ENCODE measurements at regions not wholly inside any gene's neighbourhood (a gene's known extent, or its start where the extent isn't known, plus 50 kb on each side); places are given as distances from the start of the nearest gene placed in this dataset.

DNA sequence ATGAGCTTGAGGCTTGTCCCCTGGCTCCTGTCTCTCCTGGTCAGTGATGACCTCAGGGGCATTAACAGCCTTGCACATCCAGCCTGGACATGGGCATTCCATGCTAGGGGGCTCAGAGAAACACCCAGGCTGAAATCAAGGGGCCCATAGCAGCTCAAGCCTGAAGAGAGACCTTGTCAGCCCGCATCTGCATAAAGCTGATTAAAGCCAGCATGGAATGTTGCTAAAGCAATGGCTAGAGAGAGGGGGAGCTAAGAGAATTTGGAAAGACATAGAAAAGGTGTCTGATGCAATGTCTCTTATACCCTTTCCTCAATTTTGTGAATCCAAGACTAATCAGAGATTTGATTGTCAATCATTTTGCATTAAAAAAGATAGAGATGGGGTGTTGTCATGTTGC lies 51.4 kb upstream of the WSCD1 start:
- Histone ChIP-seq H2AFZ (ENCODE audit: low read length) (no peak overlapping the region), H3K23me2 (ENCODE audit: insufficient read length, low read depth, low read length, poor library complexity, severe bottlenecking) (no peaks in the 10 kb centered on the region)
- H3K27ac Mint-ChIP-seq = no peak overlapping the region

More for the DNA sequence above, 51.4 kb upstream of the WSCD1 start:
- H3K9me3 ChIP-seq (ENCODE audit: control insufficient read depth, low read depth, low read length) = no peaks in the 10 kb centered on the region
- no peaks in the 10 kb centered on the region for H3K27me3 Mint-ChIP-seq (ENCODE audit: low read depth)
- H3K79me1 ChIP-seq (ENCODE audit: insufficient read depth, low read depth, low read length, poor library complexity, severe bottlenecking) = no peaks in the 10 kb centered on the region
- H3K27ac ChIP-seq (ENCODE audit: insufficient read length, low read depth, low read length) = no peak overlapping the region
- H2BK15ac ChIP-seq (ENCODE audit: low read depth, low read length) = no peak overlapping the region
- no peak overlapping the region for H3K4me2 ChIP-seq (ENCODE audit: insufficient read depth, insufficient read length, low read length)
- H4K91ac ChIP-seq (ENCODE audit: insufficient read length, low read depth, low read length) = no peak overlapping the region
- no peak overlapping the region for H3K4me3 Mint-ChIP-seq
- no peak overlapping the region for H3K9ac ChIP-seq (ENCODE audit: extremely low read depth, insufficient read length, low read length)
- no peak overlapping the region for H4K5ac ChIP-seq (ENCODE audit: insufficient read length, low read depth, low read length)
- H2BK120ac ChIP-seq (ENCODE audit: low read depth, low read length, poor library complexity, severe bottlenecking) = no peak overlapping the region
- no CpG with 5 or more reads among the region's 1 CpG for WGBS (ENCODE audit: extremely low coverage, insufficient read length, low lambda C conversion rate)
- H3K4ac ChIP-seq (ENCODE audit: low read depth, low read length) = no peak overlapping the region
- H3K18ac ChIP-seq (ENCODE audit: insufficient read length, low read depth, low read length) = no peak overlapping the region
- H4K8ac ChIP-seq (replicated peaks; ENCODE audit: insufficient read length, low read depth, low read length) = no peak overlapping the region
- no peak overlapping the region for H2BK12ac ChIP-seq (ENCODE audit: insufficient read length, low read depth, low read length)
- no peak overlapping the region for H2BK5ac ChIP-seq (ENCODE audit: insufficient read length, low read length)
- no peaks in the 10 kb centered on the region for H3K9me3 Mint-ChIP-seq
- no peak overlapping the region for H2BK20ac ChIP-seq (ENCODE audit: low read depth, low read length, poor library complexity, severe bottlenecking)
- H3K14ac ChIP-seq (ENCODE audit: insufficient read depth, low read length) = no peak overlapping the region
- H3K36me3 Mint-ChIP-seq (ENCODE audit: insufficient read depth in 1 of 3, low read depth in 3 of 3) = no peaks in the 10 kb centered on the region; a peak in 1 of 7 replicates
- H3K56ac ChIP-seq (ENCODE audit: insufficient read length, low read depth, low read length) = no peak overlapping the region
- no peaks in the 10 kb centered on the region for H3K27me3 ChIP-seq (ENCODE audit: insufficient read depth, low read length)
- no peak overlapping the region for H3K23ac ChIP-seq (ENCODE audit: insufficient read length, low read depth, low read length)
- no peaks in the 10 kb centered on the region for H4K20me1 ChIP-seq (ENCODE audit: control insufficient read depth, insufficient read depth, insufficient read length)
- H3K4me1 ChIP-seq (ENCODE audit: insufficient read depth, low read length) = no peaks in the 10 kb centered on the region
- no peaks in the 10 kb centered on the region for H3K79me2 ChIP-seq (ENCODE audit: insufficient read depth, low read length)
- DNase-seq = no peak
- no peak overlapping the region for H2AK5ac ChIP-seq (ENCODE audit: insufficient read length, low read length)
- no peak for TF ChIP-seq CTCF (conservative IDR thresholded peaks at IDR 0.05)
- peaks cover 19 to 21% of the 10 kb centered on the region in 2 experiments for H3K4me1 Mint-ChIP-seq
- H3T11ph ChIP-seq (ENCODE audit: low read length) = no peak overlapping the region
